ENCODE measurements at regions not wholly inside any gene's neighbourhood (a gene's known extent, or its start where the extent isn't known, plus 50 kb on each side); places are given as distances from the start of the nearest gene placed in this dataset.

DNA sequence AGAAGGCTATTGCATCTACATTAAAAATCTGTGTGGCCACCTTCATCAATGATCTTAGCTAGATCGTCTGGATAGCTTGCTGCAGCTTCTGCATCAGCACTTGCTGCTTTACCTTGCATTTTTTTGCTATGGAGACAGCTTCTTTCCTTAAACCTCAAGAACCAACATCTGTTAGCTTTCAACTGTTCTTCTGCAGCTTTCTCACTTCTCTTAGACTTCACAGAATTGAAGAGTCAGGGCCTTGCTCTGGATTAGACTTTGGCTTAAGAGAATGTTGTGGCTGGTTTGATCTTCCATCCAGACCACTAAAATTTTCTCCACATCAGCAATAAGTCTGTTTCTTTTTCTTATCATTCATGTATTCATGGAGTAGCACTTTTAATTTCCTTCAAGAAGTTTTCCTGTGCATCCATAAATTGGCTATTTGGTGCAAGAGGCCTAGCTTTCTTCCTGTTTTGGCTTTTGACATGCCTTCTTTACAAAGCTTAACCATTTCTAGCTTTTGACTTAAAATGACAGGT, 54.4 kb upstream of the MAP4K4 start (continued):
- no peak for TF ChIP-seq CHD7 (IDR thresholded peaks at IDR 0.05; ENCODE audit: insufficient replicate concordance, low read length)
- TF ChIP-seq EP300 (IDR thresholded peaks at IDR 0.05; ENCODE audit: borderline replicate concordance in 1 of 2, low read depth in 2 of 2, low read length in 2 of 2) = no peak
- no peak for TF ChIP-seq KDM4A (IDR thresholded peaks at IDR 0.05; ENCODE audit: low read depth, low read length, severe bottlenecking)
- no peak for TF ChIP-seq RFX5 (IDR thresholded peaks at IDR 0.05; ENCODE audit: borderline replicate concordance, low read depth, low read length)
- no peak for TF ChIP-seq BRCA1 (IDR thresholded peaks at IDR 0.05; ENCODE audit: low read depth, low read length)
- TF ChIP-seq E2F6 (IDR thresholded peaks at IDR 0.05) = no peak
- TF ChIP-seq YY1 (IDR thresholded peaks at IDR 0.05; ENCODE audit: low read depth, low read length) = no peak
- no peak for TF ChIP-seq POU5F1 (IDR thresholded peaks at IDR 0.05; ENCODE audit: low read depth, low read length)
- no peak for TF ChIP-seq ZNF274 (IDR thresholded peaks at IDR 0.05; ENCODE audit: borderline replicate concordance, extremely low read depth, low read length)
- TF ChIP-seq TCF12 (IDR thresholded peaks at IDR 0.05; ENCODE audit: low read depth, low read length) = no peak
- no peak for TF ChIP-seq KDM5A (IDR thresholded peaks at IDR 0.05; ENCODE audit: low read length)

Data from H1 (cell line).